ENCODE measurements at regions not wholly inside any gene's neighbourhood (a gene's known extent, or its start where the extent isn't known, plus 50 kb on each side); places are given as distances from the start of the nearest gene placed in this dataset.

DNA sequence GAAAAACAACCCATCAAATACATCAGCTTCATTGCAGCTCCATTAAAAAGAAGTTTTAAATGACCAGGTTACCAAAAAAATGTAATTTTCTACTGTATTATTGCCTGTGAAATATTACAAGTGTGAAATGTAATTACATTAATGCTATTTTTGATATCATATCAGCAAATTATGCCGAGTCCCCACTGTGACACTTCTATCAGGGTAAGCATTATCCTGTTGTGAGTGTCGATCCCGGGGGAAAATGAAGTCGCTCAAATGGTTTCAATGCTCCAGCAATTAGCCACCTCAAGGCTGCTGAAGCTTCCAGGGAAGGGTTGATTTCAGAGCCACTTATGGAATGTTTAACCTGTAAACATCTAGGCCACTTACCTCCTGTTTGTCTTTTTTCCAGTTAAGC, 70.4 kb downstream of the RCN1 start:
- intact Hi-C loops (cut with micrococcal nuclease): no loop called here
- DNase-seq (no peak), ATAC-seq (no peak)

DNA sequence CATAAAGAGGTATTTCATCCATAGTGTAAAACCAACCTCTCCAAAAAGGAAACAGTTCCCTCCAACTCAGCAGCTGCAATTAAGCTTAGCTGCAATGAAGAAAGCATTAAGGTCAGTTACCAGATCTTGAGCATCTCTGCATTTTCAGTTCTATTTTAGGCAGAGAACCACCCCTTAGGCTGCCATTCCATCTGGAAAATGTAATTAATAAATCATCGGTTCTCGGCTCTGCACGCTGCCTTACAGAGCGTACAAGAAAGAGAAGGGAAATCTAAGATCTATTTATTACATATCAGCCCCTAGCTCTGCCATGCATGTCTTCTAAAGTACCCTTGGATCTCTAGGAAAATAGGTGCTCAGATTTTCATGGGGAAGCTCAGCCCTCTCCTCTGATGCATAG, 71.5 kb downstream of the RCN1 start:
- intact Hi-C loops (cut with micrococcal nuclease): no loop called here
- ATAC-seq (no peak), DNase-seq (no peak)

DNA sequence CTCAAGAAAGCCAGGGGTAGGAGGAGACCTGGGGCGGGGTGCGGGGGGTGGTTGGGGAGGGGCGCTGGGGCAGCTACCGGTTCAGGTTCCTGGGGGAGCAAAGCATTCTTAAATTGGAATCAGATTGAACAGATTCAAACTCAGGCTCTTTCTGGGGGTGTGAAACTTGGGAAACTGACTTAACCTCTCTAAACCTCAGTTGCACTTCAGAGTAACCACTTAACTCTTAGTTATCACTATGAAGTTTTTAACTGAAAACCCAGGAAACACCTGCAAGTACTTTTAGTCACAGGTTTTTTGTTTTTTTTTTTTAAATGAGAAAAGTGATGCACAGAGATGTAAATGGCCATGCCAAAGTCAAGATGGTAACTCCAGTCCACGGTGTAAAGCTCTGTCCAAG, 72.0 kb downstream of the RCN1 start:
- DNase-seq (no peak), ATAC-seq (no peak)
- intact Hi-C loops (cut with micrococcal nuclease): no loop called here

DNA sequence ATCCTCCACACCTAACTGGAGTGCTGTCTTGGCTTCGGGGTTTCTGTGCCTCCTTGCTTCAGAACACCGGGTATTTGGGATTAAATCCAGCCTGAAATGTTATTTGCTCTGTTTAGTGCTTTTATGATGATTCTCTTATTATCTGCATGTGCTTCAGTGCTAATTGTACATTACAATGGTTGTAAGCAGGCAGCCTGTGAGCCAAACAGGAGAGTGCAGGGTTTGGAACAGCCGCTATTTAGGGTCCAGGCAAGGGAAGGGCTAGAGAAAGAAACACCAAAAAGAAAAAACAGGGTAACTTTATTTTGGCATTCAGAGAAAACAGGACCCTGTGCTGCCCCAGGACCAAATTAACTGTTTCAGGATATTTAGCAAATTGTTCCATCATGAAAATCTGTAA, 72.7 kb downstream of the RCN1 start:
- DNase-seq (no peak), ATAC-seq (no peak)
- intact Hi-C loops (cut with micrococcal nuclease): no loop called here

DNA sequence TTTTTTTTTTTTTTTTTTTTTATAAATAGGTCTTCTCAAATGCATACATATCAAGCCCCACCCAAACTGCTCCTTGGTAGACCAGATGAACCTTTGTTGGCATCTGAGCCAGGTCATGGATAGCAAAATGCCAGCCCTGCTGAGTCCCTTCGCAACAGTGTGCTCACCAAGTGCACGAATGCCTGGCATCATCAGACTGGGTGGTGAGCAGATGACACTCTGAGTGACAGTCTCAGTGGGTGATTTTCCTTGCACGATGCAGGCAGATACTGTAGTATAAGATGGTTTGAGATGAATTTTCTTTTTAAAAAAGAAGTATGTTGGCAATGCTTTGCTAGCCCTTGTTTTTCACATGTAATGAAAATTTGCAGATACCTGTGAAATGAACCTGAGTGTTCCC, 74.0 kb downstream of the RCN1 start:
- intact Hi-C loops (cut with micrococcal nuclease): no loop called here
- DNase-seq: no peak
- ATAC-seq: no peak

DNA sequence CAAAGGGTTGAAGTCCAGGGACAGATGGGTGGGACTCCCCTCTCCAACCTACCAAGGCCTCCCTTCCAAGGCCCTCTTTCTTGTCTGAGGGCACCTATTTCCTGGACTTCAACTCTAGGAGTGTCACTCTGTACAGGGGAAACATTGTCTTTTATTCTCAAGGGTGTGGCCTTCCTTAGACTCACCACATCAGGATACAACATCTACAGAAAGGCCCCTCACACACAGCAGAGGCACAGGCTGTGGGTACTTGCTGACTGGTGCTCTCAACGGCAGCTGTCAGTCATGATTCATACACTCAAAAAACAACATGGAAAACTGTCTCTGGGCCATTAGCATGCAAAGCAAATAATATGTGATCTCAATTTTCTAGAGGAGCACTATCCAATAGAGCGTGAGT, 78.0 kb downstream of the RCN1 start:
- intact Hi-C loops (cut with micrococcal nuclease): no loop called here
- no peak for ATAC-seq
- DNase-seq: no peak

DNA sequence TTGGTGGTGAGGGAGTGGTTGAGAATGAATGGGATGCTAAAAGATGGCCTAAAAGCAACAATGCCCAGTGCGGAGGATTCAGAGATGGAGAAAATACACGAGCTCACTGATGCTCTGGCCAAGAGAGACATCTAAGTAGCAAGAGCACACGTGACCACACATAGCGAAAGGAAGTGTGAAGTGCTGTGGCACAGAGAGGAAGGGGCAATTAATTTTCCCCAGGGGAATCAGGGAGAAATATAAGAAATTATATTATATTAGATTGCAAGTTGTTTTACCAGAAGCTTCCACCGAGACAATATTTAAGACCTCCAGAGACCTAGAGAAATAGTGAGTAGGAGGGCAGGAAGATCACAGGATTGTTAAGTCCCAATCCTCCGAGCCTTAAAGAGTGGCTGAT, 80.6 kb downstream of the RCN1 start:
- intact Hi-C loops (cut with micrococcal nuclease): no loop called here
- DNase-seq (no peak), ATAC-seq (no peak)

DNA sequence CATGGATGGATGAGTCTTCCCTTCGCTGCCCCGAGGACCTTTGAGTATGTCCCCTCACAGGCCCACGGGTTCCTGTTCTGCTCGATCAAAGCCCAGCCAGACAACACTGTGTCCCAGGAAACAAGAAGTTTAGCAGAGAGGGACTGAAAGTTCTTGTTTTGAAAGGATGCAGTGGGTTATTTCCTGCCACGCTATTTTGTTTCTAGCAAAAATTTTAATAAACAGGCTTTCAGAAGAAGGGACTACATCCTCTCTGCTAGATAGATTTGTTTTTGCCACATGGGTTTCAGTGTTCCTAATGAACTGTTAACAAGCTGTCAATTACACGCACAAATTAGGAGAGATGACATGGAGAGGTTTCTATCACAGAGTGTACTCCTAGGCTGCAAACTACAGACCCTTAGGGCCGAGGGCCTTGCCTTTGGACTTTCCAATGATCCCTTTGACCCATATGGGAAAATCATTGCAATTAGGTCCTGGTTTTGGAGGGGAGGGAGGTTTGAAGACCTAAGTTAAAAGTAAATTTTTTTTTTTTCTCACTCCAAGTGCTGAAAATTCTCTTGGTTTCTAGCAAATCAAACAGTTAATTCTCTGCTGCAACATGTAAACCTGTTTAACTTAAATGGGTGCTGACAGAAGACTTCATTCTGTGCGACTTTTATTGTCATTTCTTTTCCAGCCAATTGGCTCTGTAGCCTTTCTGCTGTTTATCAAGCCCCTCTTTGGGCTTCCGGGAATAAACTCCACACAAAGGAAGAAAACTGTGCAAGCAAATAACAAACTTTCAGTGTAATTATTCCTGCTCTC, 81.4 kb downstream of the RCN1 start:
- intact Hi-C loops (cut with micrococcal nuclease): no loop called here
- DNase-seq: no peak
- no peak for ATAC-seq

DNA sequence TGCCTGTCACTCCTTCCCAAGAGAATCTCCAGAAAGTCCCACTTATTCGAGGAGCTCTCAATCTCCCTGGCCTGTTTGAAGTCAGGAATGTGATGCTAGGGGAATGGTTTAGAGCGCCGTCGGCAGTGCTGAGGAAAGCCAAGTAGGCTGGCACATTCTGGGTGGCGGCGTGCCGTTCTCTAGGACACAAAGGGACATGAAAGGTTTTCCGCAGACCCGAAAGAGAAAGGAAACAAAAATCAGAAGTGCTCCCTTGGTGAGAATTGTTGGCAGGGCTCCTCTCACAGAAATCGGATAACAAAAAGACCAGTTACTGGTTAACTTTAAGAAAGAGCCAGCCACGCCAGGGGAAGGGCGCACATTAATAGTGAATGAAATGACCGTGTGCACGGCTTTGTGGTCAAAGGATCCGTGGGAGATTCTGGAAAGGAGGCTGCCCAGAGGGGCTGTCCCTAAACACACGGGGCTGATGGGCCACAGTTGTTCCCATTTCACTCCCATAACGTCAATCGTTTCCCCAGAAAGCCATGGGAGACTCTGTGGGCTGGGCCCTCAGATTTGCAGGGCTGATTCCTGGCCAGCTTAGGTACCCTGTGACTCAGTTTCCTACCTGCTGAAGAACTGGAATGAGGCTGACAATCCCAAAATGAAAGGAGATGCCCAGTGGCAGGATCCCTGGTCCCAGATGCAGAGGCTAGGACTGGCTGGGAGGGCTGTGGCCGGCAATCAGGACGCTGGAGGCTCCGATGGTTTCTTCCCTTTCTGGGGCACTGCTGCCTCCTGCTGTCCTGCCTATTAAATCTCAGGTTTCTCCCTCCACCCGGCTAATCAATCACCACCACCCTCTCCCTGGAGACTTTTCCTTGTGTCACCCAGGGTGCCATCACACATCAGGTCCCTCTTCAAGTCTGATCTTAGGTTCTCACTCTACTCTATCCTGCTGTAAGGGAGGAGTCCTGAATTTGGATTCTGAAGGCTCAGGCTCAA, 82.3 kb downstream of the RCN1 start:
- intact Hi-C loops (cut with micrococcal nuclease): no loop called here
- DNase-seq (peak; percentile 49), ATAC-seq (peak; percentile 89)

DNA sequence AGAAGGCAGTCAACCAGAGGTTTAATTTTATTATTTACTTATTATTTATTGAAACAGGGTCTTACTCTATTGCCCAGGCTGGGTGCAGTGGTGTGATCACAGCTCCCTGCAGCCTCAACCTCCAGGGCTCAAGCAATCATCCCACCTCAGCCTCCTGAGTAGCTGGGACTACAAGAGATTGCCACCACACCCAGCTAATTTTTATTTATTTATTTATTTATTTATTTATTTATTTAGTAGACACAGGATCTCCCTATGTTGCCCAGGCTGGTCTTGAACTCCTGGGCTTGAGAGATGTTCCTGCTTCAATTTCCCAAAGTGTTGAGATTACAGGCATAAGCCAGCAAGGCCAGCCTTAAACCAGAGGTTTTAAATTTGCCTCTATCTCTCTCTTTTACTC, 83.1 kb downstream of the RCN1 start:
- intact Hi-C loops (cut with micrococcal nuclease): no loop called here
- DNase-seq (no peak), ATAC-seq (no peak)

DNA sequence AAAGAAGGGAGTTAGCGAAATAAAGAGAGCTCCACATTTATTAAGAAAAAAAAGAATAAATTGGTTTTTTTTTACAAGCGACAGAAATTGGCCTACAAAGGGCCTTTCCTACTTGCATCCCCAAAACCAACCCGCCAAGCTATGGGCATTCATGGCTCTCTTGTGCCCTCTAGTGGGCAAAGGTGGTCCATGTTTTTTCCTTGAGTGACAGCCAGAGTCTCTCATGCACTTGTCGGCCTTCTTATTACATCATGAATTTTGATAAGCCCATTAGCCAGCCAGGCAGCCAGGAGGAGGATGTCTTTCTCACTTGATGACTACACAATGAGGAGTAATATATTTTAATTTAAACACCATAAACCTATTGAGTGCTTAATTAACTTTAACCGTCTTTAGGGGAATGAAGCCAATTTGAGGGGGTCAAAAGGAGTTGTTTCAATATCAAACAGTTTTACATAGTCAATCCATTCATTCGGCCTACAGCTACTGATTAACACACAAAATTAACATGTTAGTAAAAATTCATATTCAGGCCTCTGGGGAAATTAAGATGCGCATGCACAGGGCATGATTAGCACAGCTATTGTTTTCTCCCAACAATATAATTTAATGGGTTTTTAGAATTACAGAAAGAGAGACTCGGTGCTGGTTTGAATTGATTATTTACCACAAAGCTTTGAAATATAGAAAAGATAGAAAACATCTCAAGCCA, 85.5 kb downstream of the RCN1 start:
- ATAC-seq: peak; percentile 74
- peak; percentile 45 for DNase-seq
- intact Hi-C loops (cut with micrococcal nuclease): loop anchor here (2.0 kb wide), 1 partner anchor 124 kb away; no protein-coding TSS in a partner anchor

DNA sequence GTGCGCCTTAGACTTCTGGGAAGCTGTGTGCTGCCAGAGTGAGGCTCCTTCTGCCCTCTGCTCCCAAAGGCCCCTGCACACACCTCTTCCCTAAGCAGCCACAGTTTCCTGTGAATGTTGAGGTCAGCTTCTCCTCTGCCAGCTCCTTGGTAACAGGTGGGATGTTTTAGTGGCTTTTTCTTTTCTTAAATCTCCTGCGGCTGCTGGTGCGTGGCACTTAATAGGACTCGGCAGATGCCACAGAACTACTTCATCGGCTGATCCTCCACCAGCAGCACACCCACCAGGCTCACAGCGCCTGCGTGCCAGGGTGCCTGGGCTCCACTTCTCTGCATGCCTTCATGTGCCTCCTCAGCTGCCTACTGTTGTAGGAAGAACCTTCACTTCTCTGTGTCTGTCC, 87.8 kb downstream of the RCN1 start:
- DNase-seq: no peak
- ATAC-seq: no peak
- intact Hi-C loops (cut with micrococcal nuclease): no loop called here

DNA sequence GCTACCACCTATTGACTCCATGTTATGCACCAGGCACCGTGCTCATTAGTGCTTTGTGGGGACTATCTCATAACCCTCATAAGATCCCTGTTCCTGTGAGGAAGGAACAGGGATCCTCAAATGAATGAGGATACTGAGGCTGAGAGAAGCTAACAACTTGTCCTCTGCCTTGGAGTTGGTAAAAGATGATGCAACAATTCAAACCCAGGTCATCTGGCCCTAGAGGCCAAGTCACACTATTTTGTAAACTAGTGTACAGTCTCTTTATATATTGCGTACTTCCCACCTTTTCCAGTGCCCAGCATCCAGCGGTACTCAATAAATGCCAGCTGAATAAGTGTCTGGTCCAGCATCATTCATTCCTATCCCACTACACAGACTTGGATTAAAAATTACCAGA, 92.6 kb downstream of the RCN1 start:
- DNase-seq (no peak), ATAC-seq (no peak)
- intact Hi-C loops (cut with micrococcal nuclease): no loop called here

DNA sequence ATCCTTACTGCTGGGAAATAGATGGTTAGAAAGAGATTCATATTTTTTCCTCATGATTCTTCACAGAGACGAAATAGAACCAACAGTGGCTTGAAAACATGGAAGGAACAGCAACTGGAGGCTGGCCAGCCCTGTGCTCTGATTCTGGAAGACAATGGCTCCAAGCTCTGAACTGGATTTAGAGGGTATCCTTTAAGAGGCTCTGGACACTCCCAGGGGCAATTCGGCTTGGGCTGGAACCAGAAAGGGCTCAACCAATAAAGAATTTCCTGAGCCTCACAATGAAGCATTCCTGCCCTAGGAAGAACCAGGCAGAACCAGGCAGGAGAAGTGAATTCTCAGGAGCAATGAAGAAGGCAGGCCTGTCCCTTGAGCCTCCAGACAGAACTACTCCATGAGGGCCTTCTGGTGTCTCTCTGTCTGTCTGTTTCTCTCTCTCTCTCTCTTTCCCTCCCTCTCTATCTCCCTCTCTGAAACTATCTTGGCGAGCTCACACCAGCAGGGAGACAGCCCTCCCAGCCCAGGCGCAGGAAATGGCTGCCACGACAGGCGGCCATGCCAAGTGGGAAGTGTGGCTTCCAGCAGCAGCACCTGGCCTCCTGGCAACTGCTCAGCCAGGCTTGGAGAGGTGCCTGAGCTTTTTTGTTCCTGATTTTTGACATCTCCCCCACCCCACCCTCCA, 93.3 kb downstream of the RCN1 start:
- peak; percentile 53 for ATAC-seq
- peak; percentile 36 for DNase-seq
- intact Hi-C loops (cut with micrococcal nuclease): no loop called here

DNA sequence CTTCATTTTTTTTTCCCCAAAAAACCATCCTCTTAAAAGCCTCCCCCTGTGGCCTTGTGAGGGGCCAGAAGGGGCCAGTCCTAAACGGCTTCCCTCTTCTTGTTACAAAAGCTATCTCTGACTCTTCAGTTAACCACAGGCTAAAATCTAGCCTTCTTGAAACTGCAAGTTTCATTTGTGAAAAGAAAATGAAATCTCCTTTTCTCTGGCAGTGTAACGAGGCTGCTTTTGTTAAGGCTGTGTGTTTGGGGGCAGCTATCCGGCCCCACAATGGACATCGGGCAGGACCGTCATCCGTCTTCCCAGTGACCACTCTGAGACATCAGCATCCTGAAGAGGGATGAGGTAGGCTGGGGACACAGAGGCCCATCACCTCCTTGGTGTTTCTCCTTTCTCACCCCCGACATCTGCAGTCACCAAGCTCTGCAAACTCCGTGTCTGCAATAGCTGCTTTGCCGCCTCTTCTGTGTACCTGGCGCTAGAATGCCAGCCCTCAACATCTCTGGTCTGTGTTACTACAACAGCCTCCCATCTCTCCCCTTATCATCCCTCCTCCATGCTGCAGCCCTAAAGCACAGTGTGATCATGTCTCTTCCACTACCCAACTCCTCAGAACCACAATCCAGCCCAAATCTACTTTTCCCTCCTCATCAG, 94.0 kb downstream of the RCN1 start:
- ATAC-seq: no peak
- intact Hi-C loops (cut with micrococcal nuclease): no loop called here

DNA sequence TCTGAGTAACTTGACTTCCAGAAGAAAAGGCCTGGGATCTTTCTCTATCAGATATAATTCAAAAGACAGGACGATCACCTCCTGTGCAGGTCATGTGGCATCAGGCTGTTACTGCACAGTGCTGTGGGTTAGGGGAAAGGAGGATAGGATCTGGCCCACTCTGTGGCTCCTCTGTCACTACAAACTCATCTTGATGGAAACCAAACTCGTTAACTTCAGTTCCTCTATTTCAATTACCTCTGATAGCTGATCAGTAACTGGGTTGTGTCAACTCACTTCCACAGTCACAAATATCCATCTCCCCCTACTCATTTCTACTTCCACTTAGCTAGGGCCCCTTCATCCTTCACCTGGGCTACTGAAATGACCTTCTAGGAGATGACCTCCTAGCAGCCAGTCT, 95.2 kb downstream of the RCN1 start:
- intact Hi-C loops (cut with micrococcal nuclease): no loop called here
- DNase-seq (no peak), ATAC-seq (no peak)

More for the DNA sequence above, 94.0 kb downstream of the RCN1 start:
- no peak for DNase-seq

DNA sequence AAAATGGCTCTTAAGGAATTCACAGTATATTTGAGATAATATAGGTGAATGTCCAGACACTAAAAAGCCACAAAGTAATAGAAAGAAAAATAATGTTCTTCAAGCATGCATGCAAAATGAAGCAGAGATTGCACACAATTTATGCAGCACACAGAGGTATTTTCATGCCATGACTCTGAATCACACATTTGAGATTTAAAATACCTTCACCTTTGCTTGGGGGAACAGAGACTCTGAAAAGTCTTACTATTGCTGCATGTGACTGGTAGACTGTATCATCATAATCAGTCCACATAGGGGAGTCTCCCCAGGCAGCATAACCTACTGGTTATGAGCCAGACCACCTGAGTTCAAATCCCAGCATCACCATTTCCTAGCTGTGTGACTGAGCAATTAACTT, 96.2 kb downstream of the RCN1 start:
- intact Hi-C loops (cut with micrococcal nuclease): no loop called here
- ATAC-seq: no peak
- DNase-seq: no peak

DNA sequence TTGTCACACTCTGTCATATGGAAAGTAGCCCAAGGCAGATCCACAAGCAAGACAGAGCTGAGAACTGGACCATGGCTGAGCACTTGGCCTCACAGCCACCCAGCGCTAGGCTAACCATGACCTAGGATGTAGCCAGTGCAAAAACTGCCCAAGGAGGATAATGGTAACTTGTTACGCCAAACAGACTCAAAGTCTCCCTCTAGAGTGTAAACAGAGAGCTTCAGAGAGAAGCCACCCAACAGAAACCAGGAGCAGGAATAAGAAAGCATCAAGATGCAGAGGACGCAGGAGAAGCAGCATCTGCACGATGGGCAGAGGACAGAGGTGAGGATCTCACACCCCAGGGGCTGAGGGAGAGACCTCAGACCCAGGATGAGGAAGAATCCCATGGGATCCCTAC, 97.9 kb downstream of the RCN1 start:
- ATAC-seq: no peak
- intact Hi-C loops (cut with micrococcal nuclease): no loop called here
- no peak for DNase-seq

DNA sequence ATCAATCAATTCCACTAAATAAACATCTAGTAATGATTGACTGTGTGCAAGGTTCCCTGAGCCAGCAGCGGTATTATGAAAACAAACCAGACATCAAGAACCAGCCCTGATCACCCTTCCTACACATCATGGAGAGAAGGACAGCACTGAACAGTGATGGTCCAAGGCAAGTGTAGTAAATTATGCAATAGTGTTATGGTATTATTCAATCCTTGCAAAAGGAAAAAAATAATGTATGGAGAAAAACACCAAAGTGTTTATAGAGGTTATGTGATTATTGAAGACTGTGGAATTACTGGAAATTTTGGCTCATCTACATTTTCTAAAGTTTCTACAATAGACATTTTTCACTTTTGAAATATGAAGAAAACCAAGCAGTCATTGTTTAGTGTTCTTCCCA, 105.3 kb downstream of the RCN1 start:
- no peak for ATAC-seq
- no peak for DNase-seq
- intact Hi-C loops (cut with micrococcal nuclease): no loop called here

Measured in left ventricle myocardium superior (tissue), 1 donor.